Breast epithelium (tissue), 4 donors: ENCODE measurements at regions not wholly inside any gene's neighbourhood (a gene's known extent, or its start where the extent isn't known, plus 50 kb on each side); places are given as distances from the start of the nearest gene placed in this dataset.

ENCODE experiments used
- DNase-seq, 2 donors: peaks; one replicate each; pipeline ENCODE4 v3.0.0-alpha.2; 2019; ENCODE audit warnings: low spot score in 2 of 2
- H3K27ac ChIP-seq, 2 donors: fragments of 200-600 bp; sonication (generic) in 1 of 2; one replicate each; pipeline ENCODE4 v1.5.1; 2016 to 2019; ENCODE audit warnings: mild to moderate bottlenecking in 1 of 2
- H3K27me3 ChIP-seq, 2 donors: fragments of 200-600 bp; sonication (generic) in 1 of 2; one replicate each; pipeline versions ENCODE4 v1.5.1 to v1.6.0; 2017 to 2019; ENCODE audit warnings: control low read depth in 1 of 2, mild to moderate bottlenecking in 1 of 2
- H3K36me3 ChIP-seq: fragments of 200-600 bp; one replicate; pipeline ENCODE4 v1.5.1; 2019
- H3K4me1 ChIP-seq, 2 donors: fragments of 200-600 bp; sonication (generic); one replicate each; pipeline ENCODE4 v1.5.1; 2016 to 2019; ENCODE audit warnings: control low read depth in 1 of 2
- H3K4me3 ChIP-seq, 3 donors: fragments of 200-600 bp; sonication (generic); 1 replicate in 2 of 3; 2 replicates in 1 of 3; pipeline ENCODE4 v1.5.1; 2016 to 2019; ENCODE audit warnings: mild to moderate bottlenecking in 3 of 3, moderate library complexity in 2 of 3
- H3K9me3 ChIP-seq, 2 donors: fragments of 200-600 bp; sonication (generic) in 1 of 2; one replicate each; pipeline ENCODE4 v1.5.1; 2016 to 2019; ENCODE audit warnings: control low read depth in 1 of 2
- POLR2A ChIP-seq: fragments of 450-650 bp; IDR thresholded peaks from one replicate; pipeline ENCODE4 v1.6.1; 2016; ENCODE audit warnings: antibody characterized with exemption, mild to moderate bottlenecking, moderate library complexity
- POLR2AphosphoS5 ChIP-seq, 3 donors: sonication (generic); formaldehyde crosslinking; IDR thresholded peaks; one replicate each; pipeline ENCODE4 v1.6.1; 2017; ENCODE audit warnings: antibody characterized with exemption in 3 of 3
- intact Hi-C: fragments of 100-400 bp; cut with DNase I; formaldehyde crosslinking; loops from one replicate; pipeline ENCODE4 v1.15.1; 2023; ENCODE audit warnings: low total_unique reads
- TF ChIP-seq, protein P1 (sequence below), 3 donors: fragments of 450-650 bp; IDR thresholded peaks; one replicate each; pipeline ENCODE4 v1.5.1; 2016 to 2017; ENCODE audit warnings: antibody characterized with exemption in 3 of 3, mild to moderate bottlenecking in 3 of 3, moderate library complexity in 3 of 3

DNA sequence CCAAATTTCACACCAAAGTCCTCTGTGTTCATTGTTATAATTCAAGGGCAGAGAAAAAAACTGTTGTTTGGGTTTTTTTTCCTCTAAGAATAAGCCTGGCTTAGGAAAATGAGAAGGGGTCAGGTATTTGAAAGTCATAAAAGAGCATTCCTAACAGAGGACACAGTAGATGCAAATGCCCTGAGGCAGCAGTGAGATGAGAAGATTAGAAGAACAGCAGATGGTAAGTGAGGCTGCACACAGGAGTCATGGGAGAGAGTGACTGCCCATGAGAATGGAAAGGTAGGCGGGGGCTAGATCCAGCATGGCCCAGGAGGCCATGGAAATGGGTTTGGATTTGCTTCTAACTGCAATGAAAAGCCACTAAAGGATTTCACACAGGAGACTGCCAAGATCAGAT lies 107.5 kb upstream of the RBPJ start:
- no peak for DNase-seq
- H3K4me1 ChIP-seq: no peaks in the 10 kb centered on the region
- H3K27ac ChIP-seq: no peak overlapping the region
- no peak overlapping the region for H3K4me3 ChIP-seq
- no peaks in the 10 kb centered on the region for H3K36me3 ChIP-seq
- intact Hi-C loops: no loop called here
- H3K27me3 ChIP-seq: no peaks in the 10 kb centered on the region
- TF ChIP-seq POLR2AphosphoS5 (IDR thresholded peaks at IDR 0.05) (no peak), POLR2A (no peak)
- TF ChIP-seq, protein P1, sequence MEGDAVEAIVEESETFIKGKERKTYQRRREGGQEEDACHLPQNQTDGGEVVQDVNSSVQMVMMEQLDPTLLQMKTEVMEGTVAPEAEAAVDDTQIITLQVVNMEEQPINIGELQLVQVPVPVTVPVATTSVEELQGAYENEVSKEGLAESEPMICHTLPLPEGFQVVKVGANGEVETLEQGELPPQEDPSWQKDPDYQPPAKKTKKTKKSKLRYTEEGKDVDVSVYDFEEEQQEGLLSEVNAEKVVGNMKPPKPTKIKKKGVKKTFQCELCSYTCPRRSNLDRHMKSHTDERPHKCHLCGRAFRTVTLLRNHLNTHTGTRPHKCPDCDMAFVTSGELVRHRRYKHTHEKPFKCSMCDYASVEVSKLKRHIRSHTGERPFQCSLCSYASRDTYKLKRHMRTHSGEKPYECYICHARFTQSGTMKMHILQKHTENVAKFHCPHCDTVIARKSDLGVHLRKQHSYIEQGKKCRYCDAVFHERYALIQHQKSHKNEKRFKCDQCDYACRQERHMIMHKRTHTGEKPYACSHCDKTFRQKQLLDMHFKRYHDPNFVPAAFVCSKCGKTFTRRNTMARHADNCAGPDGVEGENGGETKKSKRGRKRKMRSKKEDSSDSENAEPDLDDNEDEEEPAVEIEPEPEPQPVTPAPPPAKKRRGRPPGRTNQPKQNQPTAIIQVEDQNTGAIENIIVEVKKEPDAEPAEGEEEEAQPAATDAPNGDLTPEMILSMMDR (IDR thresholded peaks at IDR 0.05): no peak
- H3K9me3 ChIP-seq: no peaks in the 10 kb centered on the region

DNA sequence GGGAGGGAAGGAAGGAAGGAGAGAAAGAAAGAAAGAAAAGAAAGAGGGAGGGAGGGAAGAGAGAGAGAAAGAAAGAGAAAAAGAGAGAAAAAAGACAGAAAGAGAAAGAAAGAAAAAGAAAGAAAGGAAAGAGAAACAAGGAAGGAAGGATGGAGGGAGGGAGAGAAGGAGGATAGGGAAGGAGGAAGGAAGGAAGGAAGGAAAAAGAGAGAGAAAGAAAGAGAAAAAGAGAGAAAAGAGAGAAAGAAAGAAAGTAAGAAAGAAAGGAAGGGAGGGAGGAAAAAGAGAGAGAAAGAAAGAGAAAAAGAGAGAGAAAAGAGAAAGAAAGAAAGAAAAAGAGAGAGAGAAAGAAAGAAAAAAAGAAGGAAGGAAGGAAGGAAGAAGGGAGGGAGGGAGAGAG lies 105.8 kb upstream of the RBPJ start:
- Histone ChIP-seq H3K27ac (no peak overlapping the region), H3K36me3 (no peaks in the 10 kb centered on the region), H3K4me1 (no peaks in the 10 kb centered on the region), H3K4me3 (no peak overlapping the region), H3K27me3 (no peaks in the 10 kb centered on the region), H3K9me3 (no peaks in the 10 kb centered on the region)
- intact Hi-C loops: no loop called here
- TF ChIP-seq, protein P1 (IDR thresholded peaks at IDR 0.05): no peak
- TF ChIP-seq POLR2A: no peak
- TF ChIP-seq POLR2AphosphoS5 (IDR thresholded peaks at IDR 0.05): no peak
- DNase-seq: no peak

DNA sequence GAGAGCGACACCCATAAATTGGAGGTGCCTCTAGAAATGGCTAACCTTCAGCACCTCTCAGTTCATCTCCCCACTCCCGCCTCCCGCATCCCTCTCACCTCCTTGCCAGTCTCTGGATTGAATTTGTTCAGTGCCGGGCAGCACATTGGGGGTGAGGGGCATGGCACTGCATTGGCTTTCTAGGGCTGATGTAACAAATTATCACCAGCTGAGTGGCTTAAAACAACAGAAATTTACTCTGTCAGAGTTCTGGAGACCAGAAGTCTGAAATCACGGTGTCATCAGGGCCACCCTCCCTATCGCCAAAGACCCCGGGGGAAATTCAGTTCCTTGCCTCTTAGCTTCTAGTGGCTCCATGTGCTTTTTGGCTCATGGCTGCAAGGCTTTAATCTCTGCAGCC lies 105.1 kb upstream of the RBPJ start:
- TF ChIP-seq, protein P1 (IDR thresholded peaks at IDR 0.05): no peak
- TF ChIP-seq POLR2AphosphoS5 (IDR thresholded peaks at IDR 0.05) (no peak), POLR2A (no peak)

DNA sequence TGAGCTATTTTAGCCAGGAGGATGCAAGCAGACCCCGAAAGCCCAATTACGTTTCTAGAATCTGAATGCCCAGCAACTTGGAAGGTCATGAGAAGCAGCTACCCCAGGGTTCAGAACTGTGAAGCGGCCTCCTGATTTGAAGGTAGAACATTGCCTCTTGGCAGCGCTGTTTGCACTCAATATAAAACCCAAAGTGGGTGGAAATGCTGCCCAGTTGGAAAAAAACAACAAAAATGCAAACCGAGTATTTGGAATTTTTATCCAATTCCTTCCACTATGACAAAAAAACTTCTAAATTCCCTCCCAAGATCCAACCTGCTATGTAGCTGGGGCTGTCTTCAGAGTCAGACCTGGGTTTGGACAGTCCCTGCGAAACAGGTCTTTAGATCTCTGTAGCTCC lies 103.3 kb upstream of the RBPJ start:
- Histone ChIP-seq H3K4me3 (no peak overlapping the region), H3K27me3 (no peaks in the 10 kb centered on the region), H3K36me3 (no peaks in the 10 kb centered on the region), H3K4me1 (no peaks in the 10 kb centered on the region), H3K9me3 (no peaks in the 10 kb centered on the region), H3K27ac (peak overlapping the region in 1 of 2 donors; percentile 68)
- no peak for TF ChIP-seq POLR2A
- TF ChIP-seq, protein P1 (IDR thresholded peaks at IDR 0.05): no peak
- TF ChIP-seq POLR2AphosphoS5 (IDR thresholded peaks at IDR 0.05): no peak
- no peak for DNase-seq
- intact Hi-C loops: no loop called here

More for the DNA sequence above, 105.1 kb upstream of the RBPJ start:
- intact Hi-C loops: no loop called here
- Histone ChIP-seq H3K27me3 (no peaks in the 10 kb centered on the region), H3K4me1 (no peaks in the 10 kb centered on the region), H3K36me3 (no peaks in the 10 kb centered on the region), H3K27ac (no peak overlapping the region), H3K9me3 (no peaks in the 10 kb centered on the region), H3K4me3 (no peak overlapping the region)
- no peak for DNase-seq

- Histone ChIP-seq H3K27me3 (no peaks in the 10 kb centered on the region), H3K4me3 (peak overlapping the region in 1 of 3 donors; percentile 40), H3K27ac (peak overlapping the region; percentile 29 to 68), H3K4me1 (no peaks in the 10 kb centered on the region), H3K9me3 (no peaks in the 10 kb centered on the region), H3K36me3 (no peaks in the 10 kb centered on the region)
- intact Hi-C loops: no loop called here
- no peak for TF ChIP-seq POLR2AphosphoS5 (IDR thresholded peaks at IDR 0.05)
- TF ChIP-seq POLR2A: no peak
- TF ChIP-seq, protein P1 (IDR thresholded peaks at IDR 0.05): no peak
- DNase-seq: no peak
Observed at GRCh38 chr4:26217961-26218676, 102.7 kb upstream of the RBPJ start.
